GM10266 (cell line): ENCODE measurements at regions not wholly inside any gene's neighbourhood (a gene's known extent, or its start where the extent isn't known, plus 50 kb on each side); places are given as distances from the start of the nearest gene placed in this dataset.

Experiments
- DNase-seq: peaks from one replicate; pipeline ENCODE4 v3.0.0; 2012; ENCODE audit errors: extremely low spot score
- CTCF ChIP-seq: IDR thresholded peaks from 2 replicates; pipeline ENCODE4 v1.5.1; 2012; ENCODE audit warnings: mild to moderate bottlenecking, low read depth; ENCODE audit not compliant: control insufficient read depth, insufficient read depth; ENCODE audit errors: missing control alignments

- no peak for DNase-seq
Measured at GRCh38 chr3:41073190-41073589, 126.1 kb upstream of the CTNNB1 start.

GRCh38 chr3:41075975-41076374 is 123.3 kb upstream of the CTNNB1 start:
- no peak for DNase-seq
- no peak for TF ChIP-seq CTCF

More at GRCh38 chr3:41073190-41073589, 126.1 kb upstream of the CTNNB1 start:
- TF ChIP-seq CTCF: no peak

- TF ChIP-seq CTCF: no peak
Measured at GRCh38 chr3:41076399-41076798, 122.9 kb upstream of the CTNNB1 start.

GRCh38 chr3:41080141-41080540 is 119.2 kb upstream of the CTNNB1 start:
- no peak for TF ChIP-seq CTCF
- no peak for DNase-seq

More at GRCh38 chr3:41076399-41076798, 122.9 kb upstream of the CTNNB1 start:
- no peak for DNase-seq

DNA sequence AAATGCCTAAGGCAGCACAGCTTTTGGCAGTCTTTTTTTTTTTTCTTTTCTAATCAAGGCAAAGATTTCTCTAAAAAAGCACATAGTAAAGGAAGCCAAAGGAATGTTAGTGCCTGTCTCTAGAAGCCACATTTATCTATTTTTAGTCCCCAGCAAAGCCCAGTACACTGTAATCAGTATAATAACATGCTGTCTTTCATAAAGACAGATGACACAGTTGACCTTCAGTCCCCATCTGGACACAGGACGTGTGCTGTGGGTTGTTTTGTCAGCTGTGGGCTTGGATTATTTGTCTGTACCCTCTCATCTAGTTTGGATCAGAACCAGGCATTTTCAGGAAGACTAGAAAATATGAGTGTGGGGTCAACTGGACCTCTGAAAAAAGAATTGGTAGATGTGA is 110.4 kb upstream of the CTNNB1 start:
- TF ChIP-seq CTCF: no peak
- no peak for DNase-seq

- no peak for DNase-seq
- no peak for TF ChIP-seq CTCF
Measured at GRCh38 chr3:41089566-41089965, 109.7 kb upstream of the CTNNB1 start.

GRCh38 chr3:41092844-41093243 is 106.5 kb upstream of the CTNNB1 start:
- TF ChIP-seq CTCF: no peak
- DNase-seq: no peak

DNA sequence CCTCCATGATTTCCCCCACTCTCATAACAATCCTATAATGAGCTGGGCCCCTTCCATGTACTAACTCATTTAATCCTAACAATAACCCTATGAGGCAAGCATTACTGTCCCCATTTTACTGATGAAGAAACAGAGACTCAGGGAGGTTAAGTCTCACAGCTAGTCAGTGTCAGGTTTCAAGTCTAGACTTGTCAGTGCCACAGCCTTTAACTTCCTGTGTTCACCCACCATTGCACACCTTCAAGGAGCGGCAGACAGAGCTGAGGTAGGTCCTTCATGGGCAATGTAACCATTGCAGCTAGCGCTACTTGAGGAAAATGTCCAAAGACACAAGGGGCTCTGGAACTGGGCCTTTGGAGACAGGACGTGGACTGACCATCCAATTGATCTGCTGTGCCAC is 105.8 kb upstream of the CTNNB1 start:
- TF ChIP-seq CTCF: no peak
- no peak for DNase-seq
